Embryonic facial prominence (tissue), 1 donor: ENCODE measurements at regions not wholly inside any gene's neighbourhood (a gene's known extent, or its start where the extent isn't known, plus 50 kb on each side); places are given as distances from the start of the nearest gene placed in this dataset.
"Not testable (repeated sequence)": the region's sequence is repeated elsewhere in the genome, so short reads cannot be mapped to it uniquely, and the experiment has no call there.

Experiments
- DNase-seq: peaks from one replicate; pipeline ENCODE4 v3.0.0-alpha.2; 2016; ENCODE audit errors: extremely low spot score

DNA sequence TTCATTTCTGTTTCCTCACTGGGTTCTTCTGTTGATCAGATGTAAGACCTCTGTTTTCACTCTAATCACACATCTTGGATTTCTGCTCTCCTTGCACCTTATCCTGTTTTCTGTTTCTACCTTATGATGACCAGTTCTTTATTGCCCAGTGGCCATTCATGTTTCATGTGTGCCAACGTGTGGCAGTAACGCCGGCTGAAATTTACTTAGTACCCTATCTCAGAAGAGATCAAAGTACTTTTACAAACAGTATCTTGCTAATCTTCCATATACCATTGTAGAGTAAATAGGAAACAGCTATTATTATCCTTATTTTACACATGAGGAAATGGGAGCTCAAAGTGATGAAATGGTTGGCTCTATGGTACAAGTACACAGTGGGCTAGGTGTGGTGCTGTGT, 74.0 kb downstream of the GATA3 start:
- no peak for DNase-seq

DNA sequence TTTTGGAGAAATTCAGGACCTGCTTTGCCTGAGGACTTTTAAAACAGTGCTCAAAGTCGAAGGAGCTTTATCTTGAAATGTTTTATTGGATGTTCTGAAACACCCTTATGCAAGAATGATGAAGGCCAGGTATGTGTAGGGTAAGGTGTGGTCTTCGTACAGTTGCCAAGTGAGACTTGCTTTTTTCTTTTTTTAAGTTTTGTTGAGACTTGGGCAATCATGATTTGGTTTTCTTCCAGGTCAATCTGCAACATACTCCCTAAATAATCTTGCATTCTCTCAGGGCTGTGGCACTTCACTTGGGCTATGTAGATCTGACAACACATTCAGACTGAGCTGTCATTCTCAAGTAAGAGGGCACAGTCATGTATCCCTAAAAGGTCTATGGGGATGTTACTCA, 75.0 kb downstream of the GATA3 start:
- no peak for DNase-seq

DNA sequence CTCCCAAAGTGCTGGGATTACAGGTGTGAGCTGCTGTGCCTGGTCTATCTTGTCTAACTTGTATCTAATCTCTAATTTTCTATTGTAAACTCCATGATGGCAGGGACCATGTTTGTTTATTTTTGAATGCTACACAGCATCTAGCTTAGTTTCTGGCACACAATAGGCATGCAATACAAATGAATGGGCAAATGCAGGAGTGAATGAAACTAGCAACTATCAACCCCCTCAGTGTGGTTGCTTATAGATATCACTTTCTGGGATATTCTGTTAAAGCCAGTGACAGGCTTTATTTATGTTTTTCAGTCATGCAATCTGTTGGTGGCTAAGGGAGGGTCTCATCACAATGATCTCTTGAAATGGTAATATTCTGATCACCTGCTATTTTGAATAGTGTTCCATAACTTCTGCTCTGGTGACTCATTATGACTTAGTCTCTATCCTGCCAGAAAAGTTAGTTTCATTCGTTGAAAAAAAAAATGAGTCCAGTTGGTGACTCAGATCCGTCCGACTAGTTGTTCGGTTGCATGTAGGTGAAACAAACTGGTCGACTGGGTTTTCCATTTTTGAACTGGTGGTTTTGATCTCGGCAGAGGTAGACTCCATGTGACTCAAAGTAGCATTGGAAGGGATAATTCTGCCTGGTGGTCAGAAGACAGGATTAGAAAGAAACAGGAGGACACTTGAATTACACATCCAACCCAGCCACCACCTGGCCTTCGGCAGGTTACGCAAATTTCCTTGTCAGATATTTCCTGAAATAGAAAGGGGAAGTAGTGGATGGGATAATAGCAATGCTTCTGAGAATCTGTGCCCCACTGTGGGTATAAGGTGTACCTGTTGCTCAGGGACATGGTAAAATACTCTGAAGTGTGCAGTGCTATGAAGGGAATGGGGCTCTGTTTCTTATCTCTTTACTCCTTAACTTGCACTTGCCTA, 76.8 kb downstream of the GATA3 start:
- DNase-seq, result no peak

DNA sequence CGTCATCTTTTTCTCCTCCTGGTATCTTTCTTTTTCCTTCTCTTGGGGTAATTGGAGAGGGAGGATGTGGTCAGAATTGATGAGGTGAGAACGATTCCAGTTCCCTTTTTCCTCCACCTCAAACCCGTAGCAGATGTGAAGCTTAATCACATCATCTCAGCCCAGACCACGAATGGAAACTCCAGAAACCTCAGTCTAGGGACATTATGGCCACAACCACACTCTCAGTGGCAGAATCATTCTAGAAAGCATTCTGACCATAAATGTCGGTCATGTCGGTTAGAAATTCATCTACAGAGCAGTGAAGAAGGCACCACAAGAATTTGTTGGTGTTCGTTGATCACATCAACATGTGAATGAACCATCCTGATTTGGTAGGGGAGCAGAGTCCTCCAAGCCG, 78.7 kb downstream of the GATA3 start:
- peak; percentile 7 for DNase-seq

- DNase-seq, result no peak
These were observed 82.2 kb downstream of the GATA3 start for GRCh38 chr10:8136736-8137135.

GRCh38 chr10:8137272-8137681, 82.8 kb downstream of the GATA3 start:
- DNase-seq, result no peak

- DNase-seq, result no peak
These were observed 83.2 kb downstream of the GATA3 start for GRCh38 chr10:8137726-8138125.

- DNase-seq, result no peak
These were observed 84.0 kb downstream of the GATA3 start for GRCh38 chr10:8138471-8138870.

GRCh38 chr10:8144496-8144895, 90.0 kb downstream of the GATA3 start:
- no peak for DNase-seq

GRCh38 chr10:8146650-8147049, 92.2 kb downstream of the GATA3 start:
- no peak for DNase-seq

- DNase-seq, result no peak
These were observed 95.5 kb downstream of the GATA3 start for GRCh38 chr10:8149991-8150390.

DNA sequence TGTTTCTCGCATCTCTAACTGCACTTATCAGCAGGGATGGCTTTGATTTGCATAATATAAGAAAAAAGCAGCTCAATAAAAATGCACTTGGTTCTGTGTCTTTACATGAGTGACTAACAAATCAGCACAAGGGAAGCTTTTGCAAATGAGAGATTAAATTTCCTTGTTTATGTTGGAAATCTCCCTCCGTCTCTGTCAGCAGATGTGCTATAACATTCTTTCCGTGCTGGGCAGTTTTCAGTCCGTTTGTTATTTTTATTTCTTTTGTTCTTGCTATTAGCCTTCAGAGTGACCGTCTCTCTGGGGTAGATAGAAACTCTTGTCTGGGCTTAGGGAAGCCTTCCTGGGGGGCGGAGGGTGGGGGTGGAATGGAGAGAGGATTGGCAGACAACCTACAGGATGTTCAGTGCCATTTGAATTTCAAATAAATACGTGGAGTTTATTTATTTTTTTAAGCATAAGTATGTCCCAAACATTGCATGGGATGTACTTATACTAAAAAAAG, 96.0 kb downstream of the GATA3 start:
- no peak for DNase-seq

DNA sequence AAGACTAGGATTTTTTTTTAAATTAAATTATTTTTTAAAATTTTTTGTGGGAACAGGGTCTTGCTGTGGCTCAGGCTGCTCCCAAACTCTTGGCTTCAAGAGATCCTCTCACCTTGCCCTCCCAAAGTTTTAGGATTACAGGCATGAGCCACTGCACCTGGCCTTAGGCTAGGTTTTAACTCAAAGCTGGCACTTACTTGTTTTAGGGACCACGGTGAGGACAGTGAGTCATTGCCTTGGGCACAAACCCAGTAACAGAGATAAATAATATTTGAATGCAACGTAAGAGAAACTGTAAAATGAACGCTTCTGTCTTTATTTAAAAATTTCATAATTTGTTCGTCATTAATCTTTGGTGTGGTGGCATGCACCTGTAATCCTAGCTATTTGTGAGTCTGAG, 96.6 kb downstream of the GATA3 start:
- DNase-seq, result no peak

- DNase-seq, result no peak
These were observed 102.4 kb downstream of the GATA3 start for GRCh38 chr10:8156918-8157317.

- DNase-seq, result no peak
These were observed 103.9 kb downstream of the GATA3 start for GRCh38 chr10:8158193-8159071.

GRCh38 chr10:8159341-8160165, 105.1 kb downstream of the GATA3 start:
- no peak for DNase-seq

- DNase-seq, result no peak
These were observed 109.3 kb downstream of the GATA3 start for GRCh38 chr10:8163824-8164223.

GRCh38 chr10:8164640-8165039, 110.2 kb downstream of the GATA3 start:
- DNase-seq, result not testable (repeated sequence)

GRCh38 chr10:8168836-8169235, 114.3 kb downstream of the GATA3 start:
- no peak for DNase-seq

- no peak for DNase-seq
These were observed 116.5 kb downstream of the GATA3 start for GRCh38 chr10:8171008-8171407.

DNA sequence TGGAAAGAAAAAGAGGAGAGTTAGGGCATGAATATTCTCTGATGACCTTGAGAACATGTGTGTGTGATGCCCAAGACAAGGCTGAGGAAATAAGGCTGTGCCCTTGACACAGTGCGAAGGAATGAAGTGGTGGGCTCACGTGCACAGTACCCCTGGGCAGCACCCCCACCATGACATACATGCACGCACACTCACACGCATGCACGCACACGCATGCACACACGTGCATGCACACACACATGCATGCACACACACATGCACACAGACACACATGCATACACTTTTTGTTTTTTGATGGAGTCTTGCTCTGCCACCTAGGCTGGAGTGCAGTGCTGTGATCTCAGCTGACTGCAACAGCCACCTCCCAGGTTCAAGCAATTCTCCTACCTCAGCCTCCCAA, 118.1 kb downstream of the GATA3 start:
- no peak for DNase-seq
